ENCODE measurements at regions not wholly inside any gene's neighbourhood (a gene's known extent, or its start where the extent isn't known, plus 50 kb on each side); places are given as distances from the start of the nearest gene placed in this dataset.

GRCh38 chr7:142603870-142604448 is 145.3 kb upstream of the PRSS1 start:
- no peaks in the 10 kb centered on the region for H3K27me3 ChIP-seq (ENCODE audit: insufficient read depth, insufficient read length)
- TF ChIP-seq ZNF274 (IDR thresholded peaks at IDR 0.05; ENCODE audit: low read depth, low read length), result no peak
- no peak for TF ChIP-seq YY1 (IDR thresholded peaks at IDR 0.05; ENCODE audit: insufficient read depth, insufficient read length)
- no peak for TF ChIP-seq SUZ12 (IDR thresholded peaks at IDR 0.05; ENCODE audit: extremely low read depth, insufficient read depth, insufficient read length)
- H3K4me3 ChIP-seq (ENCODE audit: insufficient read length, low read depth), result no peak overlapping the region
- no peaks in the 10 kb centered on the region for H3K4me1 ChIP-seq (ENCODE audit: insufficient read depth, insufficient read length)
- peak; percentile 47 for DNase-seq (ENCODE audit: low read depth, low spot score)
- no peak overlapping the region for H3K9ac ChIP-seq (ENCODE audit: insufficient read length, low read depth)
- H3K36me3 ChIP-seq (ENCODE audit: insufficient read depth, insufficient read length, low read length), result no peaks in the 10 kb centered on the region
- no peaks in the 10 kb centered on the region for H3K9me3 ChIP-seq (ENCODE audit: insufficient read depth, low read length)

GRCh38 chr7:142602756-142603155 is 146.5 kb upstream of the PRSS1 start:
- H3K27me3 ChIP-seq (ENCODE audit: insufficient read depth, insufficient read length), result no peaks in the 10 kb centered on the region
- no peak overlapping the region for H3K9ac ChIP-seq (ENCODE audit: insufficient read length, low read depth)
- no peaks in the 10 kb centered on the region for H3K9me3 ChIP-seq (ENCODE audit: insufficient read depth, low read length)
- no peaks in the 10 kb centered on the region for H3K4me1 ChIP-seq (ENCODE audit: insufficient read depth, insufficient read length)
- DNase-seq (ENCODE audit: low read depth, low spot score), result no peak
- H3K4me3 ChIP-seq (ENCODE audit: insufficient read length, low read depth), result no peak overlapping the region
- TF ChIP-seq YY1 (IDR thresholded peaks at IDR 0.05; ENCODE audit: insufficient read depth, insufficient read length) (no peak), ZNF274 (IDR thresholded peaks at IDR 0.05; ENCODE audit: low read depth, low read length) (no peak)
- no peaks in the 10 kb centered on the region for H3K36me3 ChIP-seq (ENCODE audit: insufficient read depth, insufficient read length, low read length)

GRCh38 chr7:142602183-142602582 is 147.1 kb upstream of the PRSS1 start:
- TF ChIP-seq SUZ12 (IDR thresholded peaks at IDR 0.05; ENCODE audit: extremely low read depth, insufficient read depth, insufficient read length) (no peak), YY1 (IDR thresholded peaks at IDR 0.05; ENCODE audit: insufficient read depth, insufficient read length) (no peak), ZNF274 (IDR thresholded peaks at IDR 0.05; ENCODE audit: low read depth, low read length) (no peak)
- H3K4me1 ChIP-seq (ENCODE audit: insufficient read depth, insufficient read length), result no peaks in the 10 kb centered on the region
- H3K27me3 ChIP-seq (ENCODE audit: insufficient read depth, insufficient read length), result no peaks in the 10 kb centered on the region
- no peaks in the 10 kb centered on the region for H3K36me3 ChIP-seq (ENCODE audit: insufficient read depth, insufficient read length, low read length)
- H3K9me3 ChIP-seq (ENCODE audit: insufficient read depth, low read length), result no peaks in the 10 kb centered on the region
- no peak for DNase-seq (ENCODE audit: low read depth, low spot score)
- no peak overlapping the region for H3K9ac ChIP-seq (ENCODE audit: insufficient read length, low read depth)
- no peak overlapping the region for H3K4me3 ChIP-seq (ENCODE audit: insufficient read length, low read depth)

GRCh38 chr7:142598297-142598696 is 151.0 kb upstream of the PRSS1 start:
- TF ChIP-seq YY1 (IDR thresholded peaks at IDR 0.05; ENCODE audit: insufficient read depth, insufficient read length) (no peak), SUZ12 (IDR thresholded peaks at IDR 0.05; ENCODE audit: extremely low read depth, insufficient read depth, insufficient read length) (no peak), ZNF274 (IDR thresholded peaks at IDR 0.05; ENCODE audit: low read depth, low read length) (no peak)
- H3K4me1 ChIP-seq (ENCODE audit: insufficient read depth, insufficient read length), result no peaks in the 10 kb centered on the region
- H3K36me3 ChIP-seq (ENCODE audit: insufficient read depth, insufficient read length, low read length), result no peaks in the 10 kb centered on the region
- no peak overlapping the region for H3K4me3 ChIP-seq (ENCODE audit: insufficient read length, low read depth)
- H3K9ac ChIP-seq (ENCODE audit: insufficient read length, low read depth), result no peak overlapping the region
- DNase-seq (ENCODE audit: low read depth, low spot score), result no peak
- H3K27me3 ChIP-seq (ENCODE audit: insufficient read depth, insufficient read length), result no peaks in the 10 kb centered on the region
- no peaks in the 10 kb centered on the region for H3K9me3 ChIP-seq (ENCODE audit: insufficient read depth, low read length)

GRCh38 chr7:142597547-142597946 is 151.7 kb upstream of the PRSS1 start:
- no peak overlapping the region for H3K9ac ChIP-seq (ENCODE audit: insufficient read length, low read depth)
- H3K27me3 ChIP-seq (ENCODE audit: insufficient read depth, insufficient read length), result no peaks in the 10 kb centered on the region
- TF ChIP-seq SUZ12 (IDR thresholded peaks at IDR 0.05; ENCODE audit: extremely low read depth, insufficient read depth, insufficient read length) (no peak), YY1 (IDR thresholded peaks at IDR 0.05; ENCODE audit: insufficient read depth, insufficient read length) (no peak), ZNF274 (IDR thresholded peaks at IDR 0.05; ENCODE audit: low read depth, low read length) (no peak)
- no peaks in the 10 kb centered on the region for H3K4me1 ChIP-seq (ENCODE audit: insufficient read depth, insufficient read length)
- no peaks in the 10 kb centered on the region for H3K9me3 ChIP-seq (ENCODE audit: insufficient read depth, low read length)
- no peaks in the 10 kb centered on the region for H3K36me3 ChIP-seq (ENCODE audit: insufficient read depth, insufficient read length, low read length)
- no peak overlapping the region for H3K4me3 ChIP-seq (ENCODE audit: insufficient read length, low read depth)
- no peak for DNase-seq (ENCODE audit: low read depth, low spot score)

GRCh38 chr7:142595816-142596516 is 153.3 kb upstream of the PRSS1 start:
- Histone ChIP-seq H3K9ac (ENCODE audit: insufficient read length, low read depth) (no peak overlapping the region), H3K36me3 (ENCODE audit: insufficient read depth, insufficient read length, low read length) (no peaks in the 10 kb centered on the region), H3K27me3 (ENCODE audit: insufficient read depth, insufficient read length) (no peaks in the 10 kb centered on the region), H3K4me1 (ENCODE audit: insufficient read depth, insufficient read length) (no peaks in the 10 kb centered on the region), H3K9me3 (ENCODE audit: insufficient read depth, low read length) (no peaks in the 10 kb centered on the region), H3K4me3 (ENCODE audit: insufficient read length, low read depth) (no peak overlapping the region)
- DNase-seq (ENCODE audit: low read depth, low spot score), result no peak
- TF ChIP-seq ZNF274 (IDR thresholded peaks at IDR 0.05; ENCODE audit: low read depth, low read length) (no peak), YY1 (IDR thresholded peaks at IDR 0.05; ENCODE audit: insufficient read depth, insufficient read length) (no peak), SUZ12 (IDR thresholded peaks at IDR 0.05; ENCODE audit: extremely low read depth, insufficient read depth, insufficient read length) (no peak)

GRCh38 chr7:142594078-142594477 is 155.2 kb upstream of the PRSS1 start:
- DNase-seq (ENCODE audit: low read depth, low spot score), result no peak
- Histone ChIP-seq H3K4me1 (ENCODE audit: insufficient read depth, insufficient read length) (no peaks in the 10 kb centered on the region), H3K27me3 (ENCODE audit: insufficient read depth, insufficient read length) (no peaks in the 10 kb centered on the region), H3K36me3 (ENCODE audit: insufficient read depth, insufficient read length, low read length) (no peaks in the 10 kb centered on the region), H3K4me3 (ENCODE audit: insufficient read length, low read depth) (no peak overlapping the region), H3K9ac (ENCODE audit: insufficient read length, low read depth) (no peak overlapping the region), H3K9me3 (ENCODE audit: insufficient read depth, low read length) (no peaks in the 10 kb centered on the region)
- TF ChIP-seq YY1 (IDR thresholded peaks at IDR 0.05; ENCODE audit: insufficient read depth, insufficient read length), result no peak
- TF ChIP-seq ZNF274 (IDR thresholded peaks at IDR 0.05; ENCODE audit: low read depth, low read length), result no peak
- TF ChIP-seq SUZ12 (IDR thresholded peaks at IDR 0.05; ENCODE audit: extremely low read depth, insufficient read depth, insufficient read length), result no peak
